HepG2 (cell line): ENCODE measurements at regions not wholly inside any gene's neighbourhood (a gene's known extent, or its start where the extent isn't known, plus 50 kb on each side); places are given as distances from the start of the nearest gene placed in this dataset.

ENCODE experiments used
- ATAC-seq: fragments of 200-7000 bp; cut with Tn5 transposase; 3 replicates; pipeline ENCODE4 v1.9.1; 2020; ENCODE audit warnings: mild to moderate bottlenecking, moderate library complexity
- BruUV-seq: library from RNA; stranded (reverse); fragments of 400-500 nt; replicated peaks from 2 replicates; lab custom pipeline; 2021; lab: Mats Ljungman, UMichigan
- CTCF ChIA-PET: fragments of 300-600 bp; formaldehyde crosslinking; extraction: SDS; loops from one replicate; lab custom pipeline; 2021; ENCODE audit warnings: low total read pairs, inconsistent platforms, low intra/inter-chr PET ratio; lab: Yijun Ruan, JAX
- POLR2A ChIA-PET: fragments of 350-600 bp; sonication (Branson Sonifier 250); formaldehyde crosslinking; loops from one replicate; lab custom pipeline; 2020; ENCODE audit warnings: antibody characterized with exemption, inconsistent platforms; lab: Yijun Ruan, JAX
- DNase-seq: peaks from one replicate; pipeline ENCODE4 v3.0.0-alpha.2; 2015; ENCODE audit warnings: low spot score
- FAIRE-seq: peaks from 3 replicates; lab custom pipeline; 2011; peaks lifted over from hg19 to GRCh38; lab: Jason Lieb, UNC
- H2AFZ ChIP-seq: one replicate; pipeline ENCODE4 v1.6.1; 2011; ENCODE audit warnings: low read length, inconsistent platforms
- H3K27ac ChIP-seq: fragments of 300-600 bp; 3 replicates; pipeline ENCODE4 v1.8.0; 2011; ENCODE audit warnings: mixed run types, mild to moderate bottlenecking, mixed read lengths, low read length, inconsistent platforms; ENCODE audit not compliant: insufficient read depth; ENCODE audit errors: extremely low read length
- H3K27me3 ChIP-seq, 2 experiments: fragments of 200-600 bp in 1 of 2; 2 replicates in 1 of 2; 3 replicates in 1 of 2; pipeline versions ENCODE4 v1.6.0 to v1.8.0; 2011; ENCODE audit warnings: low read length in 2 of 2, mild to moderate bottlenecking in 2 of 2, moderate library complexity in 2 of 2, inconsistent platforms in 1 of 2; ENCODE audit not compliant: insufficient read depth in 2 of 2, control insufficient read depth in 1 of 2
- H3K36me3 ChIP-seq, 2 experiments: fragments of 200-600 bp in 1 of 2; replicated peaks in 1 of 2; 2 replicates in 1 of 2; 3 replicates in 1 of 2; pipeline versions ENCODE4 v1.5.1 to v1.8.0; 2011; ENCODE audit warnings: low read length in 2 of 2, inconsistent platforms in 1 of 2; ENCODE audit not compliant: insufficient read depth in 2 of 2, control insufficient read depth in 1 of 2
- H3K4me1 ChIP-seq: 2 replicates; pipeline ENCODE4 v1.5.1; 2012; ENCODE audit warnings: low read length, inconsistent platforms; ENCODE audit not compliant: insufficient read depth
- H3K4me2 ChIP-seq: 2 replicates; pipeline ENCODE4 v1.6.0; 2011; ENCODE audit warnings: low read depth, low read length, inconsistent platforms
- H3K4me3 ChIP-seq, 3 experiments: fragments of 200-600 bp in 1 of 3; sonication (generic), shearing (Covaris generic) in 1 of 3; replicated peaks in 1 of 3; 2 replicates each; pipeline ENCODE4 v1.5.1; 2011 to 2016; ENCODE audit warnings: low read length in 3 of 3, inconsistent platforms in 2 of 3, low read depth in 2 of 3, mild to moderate bottlenecking in 2 of 3, control low read depth in 1 of 3, mixed read lengths in 1 of 3; ENCODE audit not compliant: insufficient read depth in 1 of 3
- H3K79me2 ChIP-seq: one replicate; pipeline ENCODE4 v1.6.1; 2011; ENCODE audit warnings: low read length, inconsistent platforms; ENCODE audit not compliant: insufficient read depth
- H3K9ac ChIP-seq: 2 replicates; pipeline ENCODE4 v1.6.0; 2011; ENCODE audit warnings: mild to moderate bottlenecking, low read depth, low read length, inconsistent platforms; ENCODE audit not compliant: insufficient read depth
- H3K9me3 ChIP-seq: 2 replicates; pipeline ENCODE4 v1.5.1; 2012; ENCODE audit warnings: mild to moderate bottlenecking, low read length
- H4K20me1 ChIP-seq: 2 replicates; pipeline ENCODE4 v1.6.0; 2011; ENCODE audit warnings: inconsistent platforms, mild to moderate bottlenecking, low read length, moderate library complexity; ENCODE audit not compliant: insufficient read depth
- ATF5 ChIP-seq: sonication (generic); formaldehyde crosslinking; IDR thresholded peaks from 2 replicates; pipeline ENCODE4 v1.4.0; 2020; ENCODE audit warnings: mild to moderate bottlenecking, low read depth, missing genetic modification reagents
- IKZF1 ChIP-seq: fragments of 450-650 bp; IDR thresholded peaks from 2 replicates; pipeline ENCODE4 v1.7.1; 2016
- MAF1 ChIP-seq: sonication (generic); formaldehyde crosslinking; IDR thresholded peaks from 2 replicates; pipeline ENCODE4 v1.5.0; 2020; ENCODE audit warnings: missing genetic modification reagents, borderline replicate concordance
- NR1H2 ChIP-seq: sonication (generic); formaldehyde crosslinking; IDR thresholded peaks from 2 replicates; pipeline ENCODE4 v1.8.1; 2022; ENCODE audit warnings: low read depth, missing genetic modification reagents, borderline replicate concordance
- PPARG ChIP-seq: conservative IDR thresholded peaks from 2 replicates; pipeline ENCODE4 v1.6.1; 2016; ENCODE audit warnings: missing biosample characterization, missing genetic modification reagents
- ZBTB10 ChIP-seq: sonication (generic); formaldehyde crosslinking; IDR thresholded peaks from 2 replicates; pipeline ENCODE4 v1.4.0; 2020; ENCODE audit warnings: missing genetic modification reagents, borderline replicate concordance
- ZNF264 ChIP-seq: sonication (generic); formaldehyde crosslinking; IDR thresholded peaks from 2 replicates; pipeline ENCODE4 v1.4.0; 2020; ENCODE audit warnings: missing genetic modification reagents
- ZNF446 ChIP-seq: sonication (generic); formaldehyde crosslinking; IDR thresholded peaks from 2 replicates; pipeline ENCODE4 v1.5.0; 2020; ENCODE audit warnings: mild to moderate bottlenecking, missing genetic modification reagents
- WGBS: methylation state at CpG from one replicate; pipeline ENCODE4 v1.1.6; 2017; ENCODE audit warnings: low lambda C conversion rate; 5-methylcytosine and 5-hydroxymethylcytosine counted together
- in situ Hi-C: cut with HindIII; loops from 2 replicates; pipeline ENCODE4 v1.10.0; 2017; ENCODE audit warnings: low pct_unique_long_range_greater_than_20kb; ENCODE audit not compliant: extremely low pct_ligation_motif_present
- intact Hi-C: fragments of 100-400 bp; cut with micrococcal nuclease; formaldehyde crosslinking; loops from one replicate; pipeline ENCODE4 v1.10.0; 2022; ENCODE audit not compliant: unreplicated experiment

- no TSS peak for BruUV-seq
- ChIA-PET POLR2A (no interaction called here), CTCF (no interaction called here)
- H3K9ac ChIP-seq: no peak overlapping the region
- no peak overlapping the region for H3K27ac ChIP-seq
- H3K36me3 ChIP-seq: no peaks in the 10 kb centered on the region
- H3K9me3 ChIP-seq: peaks cover 42% of the 10 kb centered on the region
- H3K4me1 ChIP-seq: no peaks in the 10 kb centered on the region
- no peaks in the 10 kb centered on the region for H3K79me2 ChIP-seq
- no peaks in the 10 kb centered on the region for H3K27me3 ChIP-seq
- 39% methylated on average over 6 of the region's 6 CpGs for WGBS
- FAIRE-seq (no peak), ATAC-seq (no peak), DNase-seq (no peak)
- TF ChIP-seq NR1H2 (CRISPR knock-in tag) (no peak), ZNF446 (CRISPR knock-in tag) (no peak), PPARG (no peak), IKZF1 (no peak), ZNF264 (no peak), MAF1 (CRISPR knock-in tag) (no peak), ZBTB10 (no peak), ATF5 (no peak)
- H3K4me3 ChIP-seq: no peak overlapping the region
- in situ Hi-C loops: no loop called here
- H2AFZ ChIP-seq: no peak overlapping the region
- intact Hi-C loops: no loop called here
- H4K20me1 ChIP-seq: no peaks in the 10 kb centered on the region
- no peak overlapping the region for H3K4me2 ChIP-seq
These were observed 844.7 kb upstream of the SOX9 start for GRCh38 chr17:71276079-71276478.
